OCI-LY7 (cell line): ENCODE measurements at regions not wholly inside any gene's neighbourhood (a gene's known extent, or its start where the extent isn't known, plus 50 kb on each side); places are given as distances from the start of the nearest gene placed in this dataset.

Experiments
- CTCF ChIP-seq: fragments of 200-600 bp; sonication (generic); conservative IDR thresholded peaks from 2 replicates; pipeline ENCODE4 v1.5.1; 2014; ENCODE audit warnings: mild to moderate bottlenecking, antibody characterized with exemption, low read length, moderate library complexity, mixed read lengths
- EZH2phosphoT487 ChIP-seq: fragments of 200-600 bp; sonication (generic); IDR thresholded peaks from 2 replicates; pipeline ENCODE4 v1.6.1; 2018; ENCODE audit warnings: low read depth, borderline replicate concordance, mild to moderate bottlenecking, mixed run types, antibody characterized with exemption, low read length, moderate library complexity, mixed read lengths

GRCh38 chr1:72650843-72651435 lies 368.6 kb upstream of the NEGR1 start:
- TF ChIP-seq CTCF, result no peak
- no peak for TF ChIP-seq EZH2phosphoT487
